GM21717 (cell line): ENCODE measurements at regions not wholly inside any gene's neighbourhood (a gene's known extent, or its start where the extent isn't known, plus 50 kb on each side); places are given as distances from the start of the nearest gene placed in this dataset.
"Not testable (repeated sequence)": the region's sequence is repeated elsewhere in the genome, so short reads cannot be mapped to it uniquely, and the experiment has no call there.

Experiments
- ATAC-seq: cut with Tn5 transposase; IDR thresholded peaks from one replicate; pipeline ENCODE4 v1.9.1; 2021; ENCODE audit warnings: mild to moderate bottlenecking, moderate library complexity; ENCODE audit not compliant: unreplicated experiment

DNA sequence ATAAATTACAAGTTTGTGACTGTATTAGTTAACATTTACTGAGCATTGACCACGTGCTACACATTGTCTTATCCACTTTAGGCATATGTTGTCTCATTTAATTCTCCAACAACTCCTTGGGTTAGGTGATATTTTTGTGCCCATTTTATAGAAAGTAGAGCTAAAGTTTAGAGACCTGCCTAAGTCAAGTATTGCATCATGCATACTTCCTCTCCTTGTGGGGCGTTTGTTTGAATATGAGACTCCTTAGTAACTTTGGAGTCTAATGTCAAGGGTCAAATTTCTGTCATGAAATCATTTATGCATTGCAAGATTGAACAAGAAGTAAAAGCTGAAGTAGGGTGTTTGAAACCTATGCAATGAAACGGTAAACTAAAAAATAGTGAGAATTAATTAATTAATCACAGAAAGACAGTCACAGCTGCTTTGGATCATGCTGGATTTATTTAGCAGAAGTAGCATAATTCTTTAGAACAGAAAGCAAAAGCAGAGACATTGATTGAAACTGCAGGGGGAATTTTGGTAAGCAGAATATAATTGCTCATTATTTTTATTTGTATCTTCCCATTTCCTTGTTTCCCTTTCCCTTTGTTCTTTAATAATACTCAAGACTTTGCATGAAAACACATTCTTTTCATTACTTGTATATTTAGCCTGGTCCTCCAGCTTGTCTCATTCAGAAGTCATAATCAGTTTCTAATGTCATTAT lies 1374.4 kb upstream of the GJE1 start:
- ATAC-seq = no peak

DNA sequence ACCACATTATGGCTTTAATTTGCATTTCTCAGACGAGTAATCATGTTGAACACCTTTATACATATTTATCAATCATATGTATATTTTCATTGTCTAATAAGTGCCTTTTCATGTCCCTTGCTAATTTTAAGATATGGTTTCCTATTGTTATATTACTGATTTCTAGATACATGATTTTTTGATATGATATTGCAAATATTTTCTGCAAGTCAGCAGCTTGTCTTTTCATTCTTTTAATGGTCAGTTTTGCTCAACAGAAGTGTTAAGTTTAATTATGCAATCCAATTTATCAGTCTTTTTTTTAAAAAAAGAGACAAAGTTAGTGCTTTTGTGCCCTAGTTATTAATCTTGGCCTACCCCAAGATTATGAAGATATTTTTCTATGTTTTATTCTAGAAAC lies 1377.8 kb upstream of the CITED2 start:
- ATAC-seq = no peak

- no peak for ATAC-seq
Observed at GRCh38 chr6:140747114-140747513, 1372.7 kb upstream of the CITED2 start.

GRCh38 chr6:140744659-140745320 lies 1370.3 kb upstream of the CITED2 start:
- ATAC-seq = peak; percentile 77

- ATAC-seq = no peak
Observed at GRCh38 chr6:140736231-140736630, 1361.8 kb upstream of the CITED2 start.

DNA sequence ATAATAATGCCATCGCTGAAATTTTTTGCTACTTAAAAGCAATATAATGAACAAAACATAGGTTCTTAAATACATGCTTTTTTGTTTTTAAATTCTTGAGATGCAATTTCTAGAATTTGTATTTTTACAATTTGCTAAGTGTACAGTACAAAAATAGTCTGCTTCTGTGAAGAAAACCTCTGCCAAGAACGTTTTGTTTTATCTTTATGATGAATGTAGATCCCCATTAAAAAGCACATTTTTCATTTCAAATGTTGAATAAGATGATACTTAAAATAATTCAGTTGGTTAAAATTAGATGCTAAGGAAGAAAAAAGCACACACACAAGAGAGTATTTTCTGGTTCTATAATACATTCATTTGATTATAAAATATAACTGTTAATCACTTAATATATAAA lies 1358.5 kb upstream of the CITED2 start:
- no peak for ATAC-seq

DNA sequence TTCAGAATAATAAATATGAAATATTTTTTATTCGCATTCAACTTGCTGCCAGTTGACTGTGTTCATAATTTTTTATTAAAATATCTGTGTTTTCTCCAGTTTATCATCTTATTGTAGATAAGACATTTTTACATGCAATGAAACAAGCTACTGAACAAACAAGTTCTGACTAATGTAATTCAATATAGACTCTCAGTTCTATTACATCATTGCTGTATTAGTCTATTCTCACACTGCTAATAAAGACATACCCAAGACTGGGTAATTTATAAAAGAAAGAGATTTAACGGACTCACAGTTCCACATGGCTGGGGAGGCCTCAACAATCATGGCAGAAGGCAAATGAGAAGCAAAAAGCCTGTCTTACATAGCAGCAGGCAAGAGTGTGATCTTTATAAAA lies 1357.7 kb upstream of the CITED2 start:
- ATAC-seq = no peak

DNA sequence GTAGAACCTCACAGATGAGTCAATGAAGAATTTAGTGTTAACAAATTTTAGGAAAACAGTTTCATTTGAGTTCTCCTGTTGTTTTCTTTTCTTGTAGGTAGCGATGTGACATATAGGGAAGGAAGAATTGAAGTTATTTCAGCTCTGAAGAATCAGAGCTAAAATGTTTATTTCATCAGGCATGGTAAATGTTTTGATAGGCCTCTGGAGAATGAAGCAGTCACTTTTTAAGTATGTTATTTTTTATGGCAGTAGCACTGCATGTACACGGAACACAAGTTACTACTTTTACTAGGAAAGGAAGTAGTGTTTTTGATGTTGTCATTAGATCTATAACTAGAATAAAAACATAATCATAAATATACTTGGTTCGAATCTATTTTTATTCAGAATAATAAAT lies 1357.3 kb upstream of the CITED2 start:
- ATAC-seq = no peak

DNA sequence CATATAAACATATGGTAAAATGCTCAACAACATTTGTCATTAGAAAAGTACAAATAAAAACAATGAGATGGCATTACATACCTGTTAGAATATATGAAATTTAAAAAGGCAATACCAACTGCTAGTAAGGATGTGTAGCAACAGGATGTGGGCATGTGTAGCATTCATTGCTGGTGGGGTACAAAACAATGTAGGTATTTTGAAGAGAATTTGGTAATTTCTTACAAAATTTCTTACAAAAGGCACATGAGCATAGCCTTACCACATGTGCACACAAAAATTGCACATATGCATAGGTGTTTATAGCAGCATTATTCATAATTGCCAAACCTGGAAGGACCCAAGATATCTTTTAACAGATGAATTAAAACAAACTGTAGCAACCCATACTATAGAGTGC lies 1355.1 kb upstream of the CITED2 start:
- no peak for ATAC-seq

DNA sequence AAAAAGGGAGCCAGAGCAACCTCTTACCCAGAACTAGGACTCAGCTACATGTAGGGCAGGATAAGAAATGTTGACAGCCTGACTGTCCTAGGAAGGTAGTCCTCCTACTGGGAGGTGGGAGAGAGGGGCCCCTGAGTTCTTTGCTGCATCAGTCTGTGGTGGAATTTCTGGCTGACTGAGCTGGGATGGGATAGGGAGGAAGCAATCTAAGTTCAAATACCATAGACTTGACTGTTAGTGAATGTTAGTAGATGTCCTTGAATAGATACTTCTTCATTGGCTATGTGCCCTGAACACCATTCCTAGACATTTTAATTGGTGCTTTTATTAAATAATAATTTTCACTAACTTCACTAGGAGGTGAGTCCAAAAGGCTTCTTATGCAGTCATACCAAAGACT lies 1343.6 kb upstream of the CITED2 start:
- no peak for ATAC-seq

GRCh38 chr6:140713495-140713894 lies 1339.0 kb upstream of the CITED2 start:
- ATAC-seq = no peak

DNA sequence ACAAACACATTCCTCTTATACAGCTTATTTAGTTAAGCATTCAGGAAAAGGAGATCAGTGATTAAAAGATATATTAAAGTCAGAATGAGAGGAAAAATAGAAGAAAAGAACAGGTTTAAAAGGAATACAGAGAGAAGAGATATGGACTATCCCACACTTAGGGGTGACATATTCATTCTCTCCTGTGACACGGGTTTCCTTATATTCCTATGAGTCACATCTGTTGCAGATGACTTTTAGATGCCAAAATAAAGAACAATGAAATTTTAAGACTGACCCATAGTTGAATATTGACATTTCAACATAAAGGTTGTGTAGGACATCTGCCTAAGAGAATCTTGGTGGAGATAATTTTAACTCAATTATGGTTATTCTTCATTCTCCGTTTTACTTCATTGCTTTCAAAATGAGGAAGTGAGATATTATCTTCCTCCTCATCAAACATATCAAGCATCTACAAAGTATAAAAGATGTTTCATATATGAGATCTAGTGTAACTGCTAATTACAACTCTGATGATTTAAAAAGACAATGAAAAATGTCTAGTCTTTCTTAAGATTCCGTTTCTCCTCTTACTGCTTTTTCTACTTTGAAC lies 1336.7 kb upstream of the CITED2 start:
- ATAC-seq = no peak

- ATAC-seq = no peak
Observed at GRCh38 chr6:140708441-140708840, 1334.0 kb upstream of the CITED2 start.

- not testable (repeated sequence) for ATAC-seq
Observed at GRCh38 chr6:140704008-140704407, 1329.6 kb upstream of the CITED2 start.

DNA sequence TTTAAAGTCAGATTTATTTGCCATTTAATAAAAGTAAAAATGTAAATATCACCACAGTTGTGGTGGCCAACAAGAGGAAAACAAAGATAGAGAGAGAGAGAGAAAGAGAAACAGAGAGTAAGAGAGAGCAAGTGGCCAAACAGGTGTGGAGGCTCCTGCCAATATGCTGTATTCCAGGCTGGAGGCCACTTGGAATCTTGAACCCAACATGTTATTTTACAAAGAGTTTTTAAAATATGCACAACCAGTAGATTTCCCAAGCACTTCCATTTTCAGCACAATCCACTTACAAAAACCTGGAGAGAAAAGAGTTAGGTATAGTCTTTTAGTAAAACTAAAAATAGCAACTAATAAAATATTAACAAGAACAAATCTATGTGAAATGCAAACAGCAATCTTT lies 1323.1 kb upstream of the CITED2 start:
- ATAC-seq = no peak

DNA sequence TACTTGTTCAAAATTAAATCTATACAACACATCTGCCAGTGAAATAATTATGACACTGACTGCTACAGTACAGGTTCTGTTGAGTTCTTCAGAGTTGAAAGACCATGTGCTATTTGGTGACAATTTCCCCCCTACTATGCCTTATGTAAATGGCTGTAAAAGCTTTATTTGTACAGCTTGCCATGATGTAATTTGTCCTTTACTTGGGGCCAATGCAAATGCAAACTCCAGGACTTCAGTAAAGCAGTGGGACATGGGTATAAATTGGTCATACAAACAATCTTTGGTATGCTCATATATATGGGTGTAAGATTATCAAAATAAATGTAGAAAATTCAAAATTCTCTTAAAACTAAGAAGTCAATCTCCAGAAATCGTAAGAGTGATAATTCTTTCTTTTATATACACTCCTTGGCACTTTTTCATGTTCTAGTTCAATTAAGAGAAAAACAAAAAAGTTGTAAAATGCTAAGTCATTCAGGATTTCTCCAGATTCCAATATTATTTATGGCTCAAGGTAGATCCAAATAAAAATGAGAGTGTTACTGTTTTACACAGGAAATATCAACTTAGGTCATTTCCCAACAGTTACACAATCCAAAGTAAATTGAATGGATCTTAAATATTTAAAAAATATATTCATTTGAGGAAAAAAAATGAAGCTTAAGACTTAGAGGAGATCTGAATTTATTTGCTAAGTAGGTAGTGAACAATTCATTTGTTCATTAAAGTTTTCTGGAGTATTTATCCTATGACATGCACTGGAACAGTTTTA lies 1310.5 kb upstream of the CITED2 start:
- ATAC-seq = no peak

DNA sequence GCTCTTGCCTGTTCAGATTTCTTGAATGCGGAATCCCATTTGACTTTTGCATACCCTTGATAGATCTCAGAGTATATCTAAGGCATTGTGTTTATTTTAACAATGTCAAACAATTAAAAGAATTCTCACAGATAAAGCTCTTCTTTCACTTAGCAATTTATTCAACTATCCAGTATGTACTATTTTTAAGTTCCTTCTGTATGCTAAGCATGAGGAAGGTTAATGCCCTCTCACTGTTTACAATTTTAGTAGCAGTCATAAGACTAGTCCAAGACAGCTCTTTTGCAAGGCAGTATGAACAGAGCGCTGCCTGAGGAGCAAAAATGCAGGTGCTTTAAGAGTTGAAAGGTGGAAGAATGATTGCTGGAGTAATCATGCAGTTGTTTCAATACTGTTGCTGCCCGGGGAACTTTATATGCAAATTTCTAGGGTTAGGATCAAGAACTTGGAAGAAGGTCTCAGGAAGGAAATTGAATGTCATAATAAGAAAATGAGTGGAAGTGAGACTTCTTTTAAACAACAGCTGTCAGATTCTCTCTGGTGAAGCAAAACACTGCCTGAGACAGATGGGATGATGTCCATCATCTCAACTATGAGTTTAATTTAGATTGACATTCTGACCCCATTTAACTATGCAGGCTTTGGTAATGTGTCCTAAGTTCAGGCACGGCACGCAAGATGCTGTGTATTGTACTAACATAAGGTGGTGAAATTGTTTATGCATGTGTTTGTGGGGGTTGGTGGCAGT lies 1303.5 kb upstream of the CITED2 start:
- ATAC-seq = no peak

GRCh38 chr6:140671926-140672325 lies 1297.5 kb upstream of the CITED2 start:
- ATAC-seq = no peak

GRCh38 chr6:140670021-140670420 lies 1295.6 kb upstream of the CITED2 start:
- no peak for ATAC-seq

DNA sequence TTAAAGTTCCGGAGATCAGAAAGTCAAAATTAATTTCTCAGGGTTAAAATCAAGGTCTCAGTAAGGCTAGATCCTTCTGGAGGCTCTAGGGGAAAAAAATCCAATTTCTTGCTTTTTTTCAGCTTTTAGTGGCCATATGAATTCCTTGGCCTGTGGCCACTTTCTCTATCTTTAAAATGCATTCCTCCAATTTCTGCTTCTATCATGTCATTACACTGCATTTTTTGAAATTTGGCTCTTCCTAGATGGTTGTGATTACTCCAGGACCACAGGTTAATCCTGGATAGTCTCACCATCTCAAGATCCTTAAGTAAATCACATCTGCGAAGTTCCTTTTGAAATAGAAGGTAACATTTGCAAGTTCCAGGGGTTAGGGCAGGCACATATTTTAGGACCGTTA lies 1294.9 kb upstream of the CITED2 start:
- ATAC-seq = no peak

- no peak for ATAC-seq
Observed at GRCh38 chr6:140663772-140664171, 1289.3 kb upstream of the CITED2 start.
